ENCODE measurements at regions not wholly inside any gene's neighbourhood (a gene's known extent, or its start where the extent isn't known, plus 50 kb on each side); places are given as distances from the start of the nearest gene placed in this dataset.

- Histone ChIP-seq H3K4me1 (ENCODE audit: control insufficient read depth, insufficient read depth, low read length) (no peaks in the 10 kb centered on the region), H3K4me3 (ENCODE audit: low read depth, low read length) (no peak overlapping the region), H3K27ac (ENCODE audit: extremely low read depth, low read depth, low read length) (no peak overlapping the region), H3K36me3 (ENCODE audit: control insufficient read depth in 2 of 2, insufficient read depth in 1 of 2, low read length in 2 of 2) (no peaks in the 10 kb centered on the region), H3K9me3 (ENCODE audit: control insufficient read depth, insufficient read depth, low read depth, low read length) (no peaks in the 10 kb centered on the region)
- ChIA-PET CTCF (no interaction called here), POLR2A (no interaction called here)
- TF ChIP-seq ZNF513 (tag by site-specific recombination; IDR thresholded peaks at IDR 0.05) (no peak), ZNF529 (tag by site-specific recombination; IDR thresholded peaks at IDR 0.05; ENCODE audit: insufficient replicate concordance) (no peak), ZNF664 (tag by site-specific recombination; IDR thresholded peaks at IDR 0.05) (no peak), ZNF629 (tag by site-specific recombination; IDR thresholded peaks at IDR 0.05) (no peak), YY1 (tag by site-specific recombination; IDR thresholded peaks at IDR 0.05) (no peak), ZNF654 (tag by site-specific recombination; IDR thresholded peaks at IDR 0.05; ENCODE audit: low read depth) (no peak), HOXC10 (CRISPR knock-in tag; IDR thresholded peaks at IDR 0.05) (no peak), ZNF23 (tag by site-specific recombination; IDR thresholded peaks at IDR 0.05; ENCODE audit: borderline replicate concordance) (no peak), PRDM2 (tag by site-specific recombination; IDR thresholded peaks at IDR 0.05; ENCODE audit: borderline replicate concordance) (no peak), ZFP41 (tag by site-specific recombination; IDR thresholded peaks at IDR 0.05; ENCODE audit: borderline replicate concordance) (no peak), ZNF560 (tag by site-specific recombination; IDR thresholded peaks at IDR 0.05; ENCODE audit: borderline replicate concordance) (no peak), ZNF621 (tag by site-specific recombination; IDR thresholded peaks at IDR 0.05) (no peak), ZNF18 (tag by site-specific recombination; IDR thresholded peaks at IDR 0.05) (no peak), ZNF394 (tag by site-specific recombination; IDR thresholded peaks at IDR 0.05; ENCODE audit: borderline replicate concordance) (no peak), MZF1 (tag by site-specific recombination; IDR thresholded peaks at IDR 0.05; ENCODE audit: borderline replicate concordance) (no peak), ZBTB49 (tag by site-specific recombination; IDR thresholded peaks at IDR 0.05; ENCODE audit: low read depth) (no peak), ZBTB11 (tag by site-specific recombination; conservative IDR thresholded peaks at IDR 0.05; ENCODE audit: low read depth) (no peak), ZNF658 (tag by site-specific recombination; IDR thresholded peaks at IDR 0.05) (no peak)
These were observed 68.7 kb upstream of the NMNAT3 start for GRCh38 chr3:139746481-139746880.

Data from HEK293 (cell line).